Nephron (organoid): ENCODE measurements at regions not wholly inside any gene's neighbourhood (a gene's known extent, or its start where the extent isn't known, plus 50 kb on each side); places are given as distances from the start of the nearest gene placed in this dataset.

Experiments used
- H3K27ac Mint-ChIP-seq, 3 experiments: 2 replicates each; pipeline ENCODE4 v1.8.0; 2020; ENCODE audit warnings: mixed read lengths in 3 of 3, mild to moderate bottlenecking in 2 of 3, moderate library complexity in 1 of 3
- H3K27me3 Mint-ChIP-seq: 2 replicates; pipeline ENCODE4 v1.8.0; 2021; ENCODE audit warnings: low read depth, mild to moderate bottlenecking, moderate library complexity, mixed read lengths
- H3K36me3 Mint-ChIP-seq: 2 replicates; pipeline ENCODE4 v1.8.0; 2020; ENCODE audit warnings: low read depth, mixed read lengths
- H3K4me1 Mint-ChIP-seq: 2 replicates; pipeline ENCODE4 v1.8.0; 2020; ENCODE audit warnings: mixed read lengths
- H3K4me3 Mint-ChIP-seq, 3 experiments: 2 replicates each; pipeline ENCODE4 v1.8.0; 2020; ENCODE audit warnings: mild to moderate bottlenecking in 3 of 3, mixed read lengths in 3 of 3, moderate library complexity in 2 of 3
- H3K9me3 Mint-ChIP-seq: 2 replicates; pipeline ENCODE4 v1.8.0; 2020; ENCODE audit warnings: mixed read lengths
- CTCF ChIP-seq, 3 experiments: fragments of 200-600 bp; sonication (generic); IDR thresholded peaks; one replicate each; pipeline ENCODE4 v1.5.0; 2021; ENCODE audit warnings: antibody characterized with exemption in 3 of 3; ENCODE audit not compliant: unreplicated experiment in 3 of 3

GRCh38 chrX:69110116-69110530, 55.1 kb downstream of the PJA1 start:
- Mint-ChIP-seq H3K27me3 (peaks cover 3% of the 10 kb centered on the region), H3K27ac (peak overlapping the region; percentile 49 to 86 (median 82)), H3K36me3 (no peaks in the 10 kb centered on the region), H3K4me3 (no peak overlapping the region), H3K9me3 (no peaks in the 10 kb centered on the region), H3K4me1 (peaks cover 44% of the 10 kb centered on the region)
- no peak for TF ChIP-seq CTCF (IDR thresholded peaks at IDR 0.05; ENCODE audit: unreplicated experiment in 3 of 3)

GRCh38 chrX:69109706-69110105, 55.5 kb downstream of the PJA1 start:
- TF ChIP-seq CTCF (IDR thresholded peaks at IDR 0.05; ENCODE audit: unreplicated experiment in 3 of 3), result no peak
- peak overlapping the region; percentile 82 to 98 (median 96) for H3K27ac Mint-ChIP-seq
- peaks cover 3% of the 10 kb centered on the region for H3K27me3 Mint-ChIP-seq
- H3K36me3 Mint-ChIP-seq, result no peaks in the 10 kb centered on the region
- H3K4me1 Mint-ChIP-seq, result peaks cover 47% of the 10 kb centered on the region
- H3K9me3 Mint-ChIP-seq, result no peaks in the 10 kb centered on the region
- peak overlapping the region in 1 of 3 experiments; percentile 19 for H3K4me3 Mint-ChIP-seq

- Mint-ChIP-seq H3K27ac (peak overlapping the region; percentile 82 to 98 (median 96)), H3K27me3 (peaks cover 3% of the 10 kb centered on the region), H3K9me3 (no peaks in the 10 kb centered on the region), H3K4me1 (peaks cover 52% of the 10 kb centered on the region), H3K36me3 (no peaks in the 10 kb centered on the region), H3K4me3 (peak overlapping the region in 1 of 3 experiments; percentile 19)
- no peak for TF ChIP-seq CTCF (IDR thresholded peaks at IDR 0.05; ENCODE audit: unreplicated experiment in 3 of 3)
Measured at GRCh38 chrX:69109036-69109663, 56.1 kb downstream of the PJA1 start.

- Mint-ChIP-seq H3K9me3 (no peaks in the 10 kb centered on the region), H3K27ac (peak overlapping the region; percentile 96 to 98 (median 98)), H3K4me3 (peak overlapping the region; percentile 11 to 24 (median 12)), H3K27me3 (peaks cover 3% of the 10 kb centered on the region), H3K36me3 (no peaks in the 10 kb centered on the region), H3K4me1 (peaks cover 65% of the 10 kb centered on the region)
- TF ChIP-seq CTCF (IDR thresholded peaks at IDR 0.05; ENCODE audit: unreplicated experiment in 3 of 3), result no peak
Measured at GRCh38 chrX:69107747-69108401, 57.4 kb downstream of the PJA1 start.

- no peaks in the 10 kb centered on the region for H3K9me3 Mint-ChIP-seq
- peak overlapping the region; percentile 96 to 98 (median 98) for H3K27ac Mint-ChIP-seq
- peaks cover 3% of the 10 kb centered on the region for H3K27me3 Mint-ChIP-seq
- H3K4me1 Mint-ChIP-seq, result peaks cover 71% of the 10 kb centered on the region
- peak overlapping the region; percentile 11 to 24 (median 12) for H3K4me3 Mint-ChIP-seq
- no peaks in the 10 kb centered on the region for H3K36me3 Mint-ChIP-seq
- no peak for TF ChIP-seq CTCF (IDR thresholded peaks at IDR 0.05; ENCODE audit: unreplicated experiment in 3 of 3)
Measured at GRCh38 chrX:69107231-69107739, 58.0 kb downstream of the PJA1 start.
